IPS-NIHi11 (cell line): ENCODE measurements at regions not wholly inside any gene's neighbourhood (a gene's known extent, or its start where the extent isn't known, plus 50 kb on each side); places are given as distances from the start of the nearest gene placed in this dataset.
A peak's percentile ranks its signal among the peaks of the same experiment; 100 is the strongest.

ENCODE experiments used
- DNase-seq: peaks from one replicate; pipeline ENCODE4 v3.0.0; 2012; ENCODE audit warnings: mixed read lengths, low spot score

DNA sequence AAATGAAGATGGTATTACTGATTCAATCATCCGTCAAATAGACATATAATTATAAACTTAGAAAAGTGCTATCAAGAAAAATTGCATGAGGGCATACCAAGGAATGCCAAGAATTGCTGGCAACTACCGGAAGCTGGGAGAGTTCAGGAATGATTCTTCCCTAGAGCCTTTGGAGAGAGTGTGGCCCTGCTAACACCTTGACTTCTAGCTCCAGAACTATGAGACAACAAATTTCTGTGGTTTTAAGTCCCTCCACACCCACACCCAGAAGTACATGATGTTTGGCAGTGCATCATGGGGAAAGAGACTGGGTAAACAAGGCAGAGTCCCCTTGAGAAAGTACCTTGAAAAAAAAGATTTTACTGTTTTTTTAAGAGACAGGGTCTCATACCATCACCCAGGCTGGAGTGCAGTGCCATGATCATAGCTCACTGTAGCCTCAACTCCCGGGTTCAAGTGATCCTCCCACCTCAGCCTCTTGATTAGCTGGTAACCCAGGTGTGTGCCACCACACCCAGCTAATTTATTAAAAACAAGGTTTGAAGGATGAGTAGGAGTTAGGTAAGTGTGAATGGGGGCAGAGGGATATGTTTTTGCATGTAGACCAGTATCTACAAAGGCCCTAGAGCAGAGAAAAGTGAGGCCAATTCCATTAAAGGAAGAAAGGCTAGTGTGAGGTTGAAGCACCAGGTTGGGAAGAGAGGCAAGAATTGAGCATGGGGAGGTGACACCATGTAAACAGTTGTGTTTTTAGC lies 53.1 kb downstream of the GSX2 start:
- no peak for DNase-seq

DNA sequence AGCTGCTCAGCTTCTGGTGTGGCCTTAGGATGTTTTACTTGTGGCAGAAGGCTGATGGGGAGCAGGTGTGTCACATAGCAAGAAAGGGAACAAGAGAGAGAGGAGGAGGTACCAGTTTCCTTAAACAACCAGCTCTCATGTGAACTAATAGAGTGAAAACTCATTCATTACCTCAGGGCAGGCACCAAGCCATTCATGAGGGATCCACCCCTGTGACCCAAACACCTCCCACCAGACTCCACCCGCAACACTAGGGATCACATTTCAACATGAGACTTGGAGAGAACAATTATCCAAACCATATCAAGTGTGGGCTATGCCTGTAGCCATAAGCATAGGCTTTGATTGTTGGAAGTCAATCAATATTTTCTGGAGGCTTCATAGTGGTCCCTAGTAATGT lies 56.0 kb downstream of the GSX2 start:
- DNase-seq: no peak

DNA sequence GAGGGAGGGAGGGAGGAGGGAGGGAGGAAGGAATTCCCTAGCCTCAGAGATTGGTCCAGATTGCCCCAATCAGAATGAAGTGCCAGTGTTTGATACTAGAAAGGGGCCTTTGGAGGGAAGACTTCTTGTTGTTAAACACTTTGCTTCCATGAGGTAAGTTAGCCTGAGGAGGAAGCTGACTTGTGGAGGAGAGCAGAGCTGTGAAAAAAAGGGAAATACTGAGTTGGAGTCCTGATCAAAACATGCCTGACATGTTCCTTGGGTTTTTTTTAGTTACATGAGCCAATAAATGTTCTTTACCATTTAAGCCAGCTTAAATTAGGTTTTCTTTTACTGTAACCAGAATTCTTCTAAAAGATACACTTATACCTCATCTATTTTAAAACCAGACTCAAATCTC lies 57.6 kb downstream of the GSX2 start:
- DNase-seq: no peak

GRCh38 chr4:54159543-54159942 lies 59.6 kb downstream of the GSX2 start:
- DNase-seq: no peak

DNA sequence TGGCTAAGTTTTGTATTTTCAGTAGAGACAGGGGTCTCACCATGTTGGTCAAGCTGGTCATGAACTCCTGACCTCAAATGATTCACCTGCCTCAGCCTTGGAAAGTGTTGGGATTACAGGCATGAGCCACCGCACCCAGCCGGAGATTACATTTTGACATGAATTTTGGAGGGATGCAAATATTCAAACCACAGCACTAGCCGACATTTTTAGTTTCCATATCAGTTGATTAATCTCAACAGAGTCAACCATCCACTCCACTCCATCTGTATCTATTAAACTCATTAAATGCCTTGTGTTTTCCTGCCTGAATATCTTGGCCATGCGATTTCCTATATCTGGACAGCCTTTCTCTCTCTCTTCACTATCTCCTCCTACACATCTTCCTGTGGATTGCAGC lies 64.1 kb upstream of the PDGFRA start:
- DNase-seq: no peak

DNA sequence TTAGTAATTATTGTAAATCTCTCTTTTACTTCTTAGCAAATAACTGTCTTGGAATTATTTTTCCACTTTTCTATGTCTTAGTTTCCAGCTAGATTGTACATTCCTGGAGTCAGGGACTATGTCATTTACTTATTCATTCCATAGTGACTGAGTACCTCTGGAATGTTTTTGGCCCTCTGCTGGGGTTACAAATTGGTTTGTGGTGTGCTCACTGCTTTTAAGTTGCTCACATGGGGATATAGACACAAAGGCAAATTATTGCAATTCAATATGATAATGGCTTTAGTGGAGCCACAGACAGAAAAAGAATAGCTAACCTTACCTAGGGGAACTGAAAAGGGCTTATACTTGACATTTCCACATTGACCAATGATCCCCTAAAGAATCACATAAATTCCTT lies 63.7 kb upstream of the PDGFRA start:
- peak; percentile 23 for DNase-seq

DNA sequence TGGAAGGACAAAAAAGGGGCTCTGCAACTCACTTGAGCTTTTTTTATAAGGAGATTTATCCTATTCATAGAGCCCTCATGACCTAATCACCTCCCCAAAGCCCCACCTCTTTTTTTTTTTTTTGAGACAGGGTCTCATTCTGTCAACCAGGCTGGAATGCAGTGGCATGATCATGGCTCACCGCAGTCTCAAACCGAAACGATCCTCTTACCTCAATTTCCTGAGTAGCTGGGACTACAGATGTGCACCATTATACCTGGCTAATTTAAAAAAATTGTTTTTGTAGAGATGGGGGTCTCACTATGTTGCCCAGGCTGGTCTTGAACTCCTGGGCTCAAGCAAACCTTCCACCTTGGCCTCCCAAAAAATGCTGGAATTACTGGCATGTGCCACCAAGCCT lies 61.6 kb upstream of the PDGFRA start:
- DNase-seq: no peak

GRCh38 chr4:54169176-54169575 lies 59.9 kb upstream of the PDGFRA start:
- DNase-seq: no peak

- DNase-seq: no peak
These were observed 56.9 kb upstream of the PDGFRA start for GRCh38 chr4:54172156-54172555.

DNA sequence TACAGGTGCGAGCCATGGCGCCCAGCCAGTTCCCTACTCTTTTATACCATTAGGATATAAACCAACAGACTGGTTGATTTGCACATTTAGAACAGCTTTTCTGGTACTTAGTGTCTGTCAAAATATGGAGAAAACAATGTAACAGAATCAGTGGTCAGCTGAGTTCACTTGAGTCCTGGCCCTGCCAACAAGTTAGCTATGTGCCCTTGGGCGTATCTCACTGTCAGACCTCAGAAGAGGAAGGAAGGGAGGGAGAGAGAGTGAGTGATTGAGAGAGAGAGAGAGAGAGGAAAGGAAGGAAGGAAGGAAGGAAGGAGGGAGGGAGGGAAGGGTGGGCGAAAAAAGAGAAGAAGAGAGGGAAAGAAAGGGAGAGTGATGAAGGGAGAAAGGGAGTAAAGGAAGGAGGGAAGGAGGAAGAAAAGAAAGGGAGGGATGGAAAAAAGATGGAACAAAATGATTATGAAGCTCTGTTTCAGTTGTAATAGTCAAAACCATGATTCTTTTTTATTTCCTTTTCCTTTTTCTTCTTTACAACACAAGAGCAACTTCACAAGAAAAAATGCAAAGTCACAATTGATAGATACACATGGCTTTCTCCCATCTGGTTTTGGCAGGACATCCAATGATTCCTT lies 55.7 kb upstream of the PDGFRA start:
- no peak for DNase-seq

- no peak for DNase-seq
These were observed 52.9 kb upstream of the PDGFRA start for GRCh38 chr4:54176202-54176601.
